ENCODE measurements at regions not wholly inside any gene's neighbourhood (a gene's known extent, or its start where the extent isn't known, plus 50 kb on each side); places are given as distances from the start of the nearest gene placed in this dataset.

GRCh38 chr12:114612062-114612461 lies 71.9 kb downstream of the TBX3 start:
- no peak overlapping the region for H3K18ac ChIP-seq (ENCODE audit: insufficient read length, low read depth, low read length)
- H3K27ac ChIP-seq (ENCODE audit: insufficient read length, low read depth, low read length), result no peak overlapping the region
- no peak overlapping the region for H3K4me2 ChIP-seq (ENCODE audit: insufficient read depth, insufficient read length, low read length)
- no peaks in the 10 kb centered on the region for H3K27me3 ChIP-seq (ENCODE audit: insufficient read depth, low read length)
- no peak overlapping the region for H2AK5ac ChIP-seq (ENCODE audit: insufficient read length, low read length)
- no peaks in the 10 kb centered on the region for H3K79me1 ChIP-seq (ENCODE audit: insufficient read depth, low read depth, low read length, poor library complexity, severe bottlenecking)
- no peak for TF ChIP-seq CTCF (conservative IDR thresholded peaks at IDR 0.05)
- H2BK12ac ChIP-seq (ENCODE audit: insufficient read length, low read depth, low read length), result no peak overlapping the region
- no peak overlapping the region for H3K56ac ChIP-seq (ENCODE audit: insufficient read length, low read depth, low read length)
- no peak overlapping the region; the same call in 1 of the 2 replicates for H3K14ac ChIP-seq (ENCODE audit: insufficient read depth, low read length)
- no peak overlapping the region for H2BK120ac ChIP-seq (ENCODE audit: low read depth, low read length, poor library complexity, severe bottlenecking)
- DNase-seq, result no peak
- H3K9me3 ChIP-seq (ENCODE audit: control insufficient read depth, low read depth, low read length), result no peaks in the 10 kb centered on the region
- Mint-ChIP-seq H3K4me3 (no peak overlapping the region), H3K9me3 (peaks cover 6 to 7% of the 10 kb centered on the region in 2 experiments; a peak in 4 of 5 replicates), H3K4me1 (no peaks in the 10 kb centered on the region), H3K27ac (0 out of 7 replicates have a peak overlapping the region, but pooled peaks of 1 of the 3 experiments have one; percentile 49), H3K36me3 (ENCODE audit: insufficient read depth in 1 of 3, low read depth in 3 of 3) (peaks cover 0 to 6% (median 0%) of the 10 kb centered on the region in 3 experiments; a peak in 2 of 7 replicates), H3K27me3 (ENCODE audit: low read depth) (peaks cover 15% of the 10 kb centered on the region)
- no peak overlapping the region for H2AFZ ChIP-seq (ENCODE audit: low read length)
- WGBS (ENCODE audit: extremely low coverage, insufficient read length, low lambda C conversion rate), result no CpG with 5 or more reads among the region's 6 CpGs
- H2BK5ac ChIP-seq (ENCODE audit: insufficient read length, low read length), result no peak overlapping the region
- no peak overlapping the region for H4K5ac ChIP-seq (ENCODE audit: insufficient read length, low read depth, low read length)
- no peak overlapping the region for H2BK15ac ChIP-seq (ENCODE audit: low read depth, low read length)
- H3T11ph ChIP-seq (ENCODE audit: low read length), result no peak overlapping the region
- no peak overlapping the region for H4K91ac ChIP-seq (ENCODE audit: insufficient read length, low read depth, low read length)
- H3K4me1 ChIP-seq (ENCODE audit: insufficient read depth, low read length), result no peaks in the 10 kb centered on the region
- H3K4ac ChIP-seq (ENCODE audit: low read depth, low read length), result no peak overlapping the region
- H3K79me2 ChIP-seq (ENCODE audit: insufficient read depth, low read length), result no peaks in the 10 kb centered on the region
- H3K23me2 ChIP-seq (ENCODE audit: insufficient read length, low read depth, low read length, poor library complexity, severe bottlenecking), result no peaks in the 10 kb centered on the region
- no peak overlapping the region for H3K9ac ChIP-seq (ENCODE audit: extremely low read depth, insufficient read length, low read length)
- H3K23ac ChIP-seq (ENCODE audit: insufficient read length, low read depth, low read length), result no peak overlapping the region
- H2BK20ac ChIP-seq (ENCODE audit: low read depth, low read length, poor library complexity, severe bottlenecking), result no peak overlapping the region
- no peaks in the 10 kb centered on the region for H4K20me1 ChIP-seq (ENCODE audit: control insufficient read depth, insufficient read depth, insufficient read length)
- no peak overlapping the region for H4K8ac ChIP-seq (replicated peaks; ENCODE audit: insufficient read length, low read depth, low read length)

Data from H9 (cell line).